PC-3 (cell line): ENCODE measurements at regions not wholly inside any gene's neighbourhood (a gene's known extent, or its start where the extent isn't known, plus 50 kb on each side); places are given as distances from the start of the nearest gene placed in this dataset.

ENCODE experiments used
- ATAC-seq: fragments of 200-7000 bp; cut with Tn5 transposase; 2 replicates; pipeline ENCODE4 v1.9.1; 2020; ENCODE audit warnings: mild to moderate bottlenecking, moderate library complexity
- BruUV-seq: library from RNA; stranded (reverse); fragments of 400-500 nt; replicated peaks from 2 replicates; lab custom pipeline; 2021; lab: Mats Ljungman, UMichigan
- CTCF ChIA-PET: fragments of 300-600 bp; sonication (Branson Sonifier 250); formaldehyde crosslinking; loops from one replicate; lab custom pipeline; 2022; ENCODE audit warnings: antibody characterized with exemption; lab: Charles Lee
- POLR2A ChIA-PET: fragments of 300-600 bp; sonication (Branson Sonifier 250); formaldehyde crosslinking; loops from one replicate; lab custom pipeline; 2022; ENCODE audit warnings: antibody characterized with exemption; ENCODE audit not compliant: unreplicated experiment; lab: Charles Lee
- DNase-seq: peaks from one replicate; pipeline ENCODE4 v3.0.0-alpha.2; 2015
- H2AFZ ChIP-seq: fragments of 300-600 bp; sonication (generic); 2 replicates; pipeline ENCODE4 v1.6.0; 2016; ENCODE audit warnings: antibody characterized with exemption, low read length
- H3F3A ChIP-seq: fragments of 300-600 bp; sonication (generic); one replicate; pipeline ENCODE4 v1.6.0; 2017; ENCODE audit warnings: antibody characterized with exemption, low read length, control low read depth, mild to moderate bottlenecking; ENCODE audit not compliant: unreplicated experiment
- H3K27ac ChIP-seq: fragments of 300-600 bp; sonication (generic); 2 replicates; pipeline ENCODE4 v1.5.1; 2016; ENCODE audit warnings: mild to moderate bottlenecking, low read length
- H3K27me3 ChIP-seq: fragments of 300-600 bp; sonication (generic); 2 replicates; pipeline ENCODE4 v1.6.1; 2016; ENCODE audit warnings: low read length, mixed read lengths
- H3K36me3 ChIP-seq: fragments of 300-600 bp; sonication (generic); 2 replicates; pipeline ENCODE4 v1.6.1; 2016; ENCODE audit warnings: low read depth, mixed run types, low read length, mixed read lengths
- H3K4me1 ChIP-seq: fragments of 300-600 bp; sonication (generic); 2 replicates; pipeline ENCODE4 v1.5.1; 2016; ENCODE audit warnings: low read length; ENCODE audit not compliant: insufficient read depth
- H3K4me2 ChIP-seq: fragments of 300-600 bp; sonication (generic); 2 replicates; pipeline ENCODE4 v1.6.0; 2016; ENCODE audit warnings: low read length
- H3K4me3 ChIP-seq: fragments of 300-600 bp; sonication (generic); 2 replicates; pipeline ENCODE4 v1.5.1; 2016; ENCODE audit warnings: mild to moderate bottlenecking, low read length, mixed read lengths
- H3K79me2 ChIP-seq: fragments of 300-600 bp; sonication (generic); 2 replicates; pipeline ENCODE4 v1.6.1; 2017; ENCODE audit warnings: low read length, mixed read lengths
- H3K9ac ChIP-seq: fragments of 300-600 bp; sonication (generic); 2 replicates; pipeline ENCODE4 v1.6.0; 2016; ENCODE audit warnings: mild to moderate bottlenecking, low read length
- H3K9me2 ChIP-seq: fragments of 300-600 bp; sonication (generic); replicated peaks from 2 replicates; pipeline ENCODE4 v1.6.1; 2016; ENCODE audit warnings: mixed run types, low read length, mixed read lengths
- H3K9me3 ChIP-seq: fragments of 300-600 bp; sonication (generic); 2 replicates; pipeline ENCODE4 v1.6.1; 2016; ENCODE audit warnings: low read length, mixed read lengths
- H4K20me1 ChIP-seq: fragments of 300-600 bp; sonication (generic); 2 replicates; pipeline ENCODE4 v1.6.1; 2016; ENCODE audit warnings: low read length, mixed read lengths
- EZH2 ChIP-seq: fragments of 300-600 bp; sonication (generic); IDR thresholded peaks from one replicate; pipeline ENCODE4 v1.6.1; 2017; ENCODE audit warnings: antibody characterized with exemption, mild to moderate bottlenecking, low read length; ENCODE audit not compliant: unreplicated experiment
- EZH2phosphoT487 ChIP-seq: fragments of 300-600 bp; sonication (generic); IDR thresholded peaks from 2 replicates; pipeline ENCODE4 v1.6.1; 2018; ENCODE audit warnings: mild to moderate bottlenecking, antibody characterized with exemption, low read length, borderline replicate concordance
- intact Hi-C: fragments of 100-400 bp; cut with micrococcal nuclease; formaldehyde crosslinking; loops from 2 replicates; pipeline ENCODE4 v1.9.0; 2023
- TF ChIP-seq, protein P1 (sequence below): fragments of 300-600 bp; sonication (generic); conservative IDR thresholded peaks from 2 replicates; pipeline ENCODE4 v1.5.1; 2017; ENCODE audit warnings: antibody characterized with exemption, low read depth, mild to moderate bottlenecking, low read length

DNA sequence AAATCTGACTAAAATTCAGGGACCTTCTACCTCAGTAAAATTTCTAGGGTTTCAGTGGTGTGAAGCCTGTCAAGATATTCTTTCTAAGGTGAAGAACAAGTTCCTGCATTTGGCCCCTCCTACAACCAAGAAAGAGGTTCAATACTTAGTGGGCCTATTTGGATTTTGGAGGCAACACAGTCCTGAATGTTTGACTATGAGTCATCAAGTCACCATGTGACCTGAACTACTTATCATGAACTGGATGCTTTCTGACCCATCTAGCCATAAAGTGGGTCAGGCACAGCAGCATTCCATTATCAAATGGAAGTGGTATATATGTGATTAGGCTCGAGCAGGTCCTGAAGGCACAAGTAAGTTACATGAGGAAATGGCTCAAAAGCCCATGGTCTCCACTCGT lies 163.0 kb upstream of the IRS2 start:
- Histone ChIP-seq H3K79me2 (no peaks in the 10 kb centered on the region), H3K9ac (no peak overlapping the region), H3K27ac (no peak overlapping the region), H3K4me1 (no peaks in the 10 kb centered on the region), H2AFZ (no peak overlapping the region), H3K36me3 (no peaks in the 10 kb centered on the region), H3K27me3 (no peaks in the 10 kb centered on the region), H3K4me2 (no peak overlapping the region), H3F3A (no peaks in the 10 kb centered on the region), H3K9me3 (no peaks in the 10 kb centered on the region), H4K20me1 (no peaks in the 10 kb centered on the region), H3K9me2 (no peaks in the 10 kb centered on the region), H3K4me3 (no peak overlapping the region)
- ChIA-PET POLR2A (no interaction called here), CTCF (no interaction called here)
- DNase-seq (no peak), ATAC-seq (no peak)
- BruUV-seq, result no TSS peak
- intact Hi-C loops, result no loop called here
- TF ChIP-seq, protein P1, sequence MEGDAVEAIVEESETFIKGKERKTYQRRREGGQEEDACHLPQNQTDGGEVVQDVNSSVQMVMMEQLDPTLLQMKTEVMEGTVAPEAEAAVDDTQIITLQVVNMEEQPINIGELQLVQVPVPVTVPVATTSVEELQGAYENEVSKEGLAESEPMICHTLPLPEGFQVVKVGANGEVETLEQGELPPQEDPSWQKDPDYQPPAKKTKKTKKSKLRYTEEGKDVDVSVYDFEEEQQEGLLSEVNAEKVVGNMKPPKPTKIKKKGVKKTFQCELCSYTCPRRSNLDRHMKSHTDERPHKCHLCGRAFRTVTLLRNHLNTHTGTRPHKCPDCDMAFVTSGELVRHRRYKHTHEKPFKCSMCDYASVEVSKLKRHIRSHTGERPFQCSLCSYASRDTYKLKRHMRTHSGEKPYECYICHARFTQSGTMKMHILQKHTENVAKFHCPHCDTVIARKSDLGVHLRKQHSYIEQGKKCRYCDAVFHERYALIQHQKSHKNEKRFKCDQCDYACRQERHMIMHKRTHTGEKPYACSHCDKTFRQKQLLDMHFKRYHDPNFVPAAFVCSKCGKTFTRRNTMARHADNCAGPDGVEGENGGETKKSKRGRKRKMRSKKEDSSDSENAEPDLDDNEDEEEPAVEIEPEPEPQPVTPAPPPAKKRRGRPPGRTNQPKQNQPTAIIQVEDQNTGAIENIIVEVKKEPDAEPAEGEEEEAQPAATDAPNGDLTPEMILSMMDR, result no peak
- no peak for TF ChIP-seq EZH2
- no peak for TF ChIP-seq EZH2phosphoT487

DNA sequence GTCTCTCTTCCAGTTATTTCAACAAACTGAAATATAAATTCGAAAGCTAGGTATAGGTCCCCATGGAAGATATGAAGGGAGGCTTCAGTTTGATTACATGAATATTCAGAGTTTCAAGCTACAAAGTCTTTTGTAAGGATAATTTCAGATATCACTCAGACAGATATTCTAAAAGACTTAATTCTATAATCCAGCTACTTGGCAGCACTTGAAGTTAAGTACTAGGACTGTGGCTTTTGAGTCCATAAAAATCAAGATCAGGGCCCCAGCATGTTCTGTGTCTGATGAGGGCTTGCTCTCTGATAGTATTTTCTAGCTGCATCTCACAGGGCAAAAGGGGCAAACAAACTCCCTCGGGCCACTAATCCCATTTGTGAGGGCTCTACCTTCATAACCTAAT lies 160.6 kb upstream of the IRS2 start:
- no peak overlapping the region for H2AFZ ChIP-seq
- no peak overlapping the region for H3K4me3 ChIP-seq
- no peak for DNase-seq
- TF ChIP-seq, protein P1, result no peak
- TF ChIP-seq EZH2 (no peak), EZH2phosphoT487 (no peak)
- H3K9ac ChIP-seq, result no peak overlapping the region
- no peaks in the 10 kb centered on the region for H3F3A ChIP-seq
- H3K9me2 ChIP-seq, result no peaks in the 10 kb centered on the region
- no peak for ATAC-seq
- H4K20me1 ChIP-seq, result no peaks in the 10 kb centered on the region
- H3K27me3 ChIP-seq, result no peaks in the 10 kb centered on the region
- H3K79me2 ChIP-seq, result no peaks in the 10 kb centered on the region
- no peak overlapping the region for H3K4me2 ChIP-seq
- ChIA-PET CTCF (no interaction called here), POLR2A (no interaction called here)
- H3K9me3 ChIP-seq, result no peaks in the 10 kb centered on the region
- H3K36me3 ChIP-seq, result no peaks in the 10 kb centered on the region
- BruUV-seq, result no TSS peak
- H3K4me1 ChIP-seq, result no peaks in the 10 kb centered on the region
- H3K27ac ChIP-seq, result no peak overlapping the region
- intact Hi-C loops, result no loop called here

DNA sequence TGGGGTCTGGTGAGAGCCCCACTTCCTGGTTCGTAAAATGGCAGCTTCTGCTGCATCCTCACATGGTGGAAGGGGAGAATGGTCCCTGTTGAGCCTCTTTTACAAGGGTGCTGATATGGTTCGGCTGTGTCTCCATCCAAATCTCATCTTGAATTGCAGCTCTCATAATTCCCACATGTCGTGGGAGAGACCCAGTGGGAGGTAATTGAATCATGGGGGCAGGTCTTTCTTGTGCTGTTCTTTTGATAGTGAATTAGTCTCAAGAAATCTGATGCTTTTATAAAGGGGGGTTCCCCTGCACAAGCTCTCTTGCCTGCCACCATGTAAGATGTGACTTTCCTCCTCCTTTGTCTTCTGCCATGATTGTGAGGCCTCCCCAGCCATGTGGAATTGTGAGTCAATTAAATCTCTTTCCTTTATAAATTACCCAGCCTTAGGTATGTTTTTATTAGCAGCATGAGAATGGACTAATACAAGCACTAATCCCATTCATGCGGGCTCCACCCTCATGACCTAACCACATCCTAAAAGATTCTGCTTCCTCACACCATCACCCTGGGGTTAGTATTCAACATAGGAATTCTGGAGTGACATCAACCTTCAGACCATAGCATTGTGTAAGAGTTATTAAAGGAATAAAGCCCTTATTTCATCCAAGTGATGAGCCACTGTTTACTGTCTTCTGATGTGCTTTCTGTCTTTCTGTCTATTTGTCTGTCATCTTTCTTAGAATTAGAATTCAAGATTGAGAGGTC lies 159.0 kb upstream of the IRS2 start:
- ChIA-PET CTCF (no interaction called here), POLR2A (no interaction called here)
- Histone ChIP-seq H3K27ac (0 out of 2 replicates have a peak overlapping the region, but pooled peaks have one; percentile 20), H3K4me1 (no peaks in the 10 kb centered on the region), H3K4me2 (no peak overlapping the region), H3K36me3 (no peaks in the 10 kb centered on the region), H3K4me3 (no peak overlapping the region), H3K9me3 (no peaks in the 10 kb centered on the region), H3K27me3 (no peaks in the 10 kb centered on the region), H4K20me1 (no peaks in the 10 kb centered on the region), H3F3A (no peaks in the 10 kb centered on the region), H3K9me2 (no peaks in the 10 kb centered on the region), H3K9ac (no peak overlapping the region), H3K79me2 (no peaks in the 10 kb centered on the region), H2AFZ (no peak overlapping the region)
- DNase-seq (peak; percentile 58), ATAC-seq (no peak)
- intact Hi-C loops, result no loop called here
- TF ChIP-seq EZH2 (no peak), EZH2phosphoT487 (no peak)
- TF ChIP-seq, protein P1, result no peak
- no TSS peak for BruUV-seq
